ELR (cell line): ENCODE measurements at regions not wholly inside any gene's neighbourhood (a gene's known extent, or its start where the extent isn't known, plus 50 kb on each side); places are given as distances from the start of the nearest gene placed in this dataset.

Experiments
- DNase-seq: peaks from one replicate; pipeline ENCODE4 v3.0.0-alpha.2; 2015; ENCODE audit warnings: low read depth

- DNase-seq: no peak
Measured at GRCh38 chr17:77307479-77308198, 166.9 kb downstream of the SEC14L1 start.

GRCh38 chr17:77308861-77309726 is 168.3 kb downstream of the SEC14L1 start:
- DNase-seq: peak; percentile 94

GRCh38 chr17:77310336-77310735 is 169.6 kb downstream of the SEC14L1 start:
- no peak for DNase-seq

GRCh38 chr17:77311371-77311981 is 170.7 kb downstream of the SEC14L1 start:
- no peak for DNase-seq

- DNase-seq: no peak
Measured at GRCh38 chr17:77312061-77312701, 171.4 kb downstream of the SEC14L1 start.

GRCh38 chr17:77312786-77313599 is 172.2 kb downstream of the SEC14L1 start:
- DNase-seq: no peak

- DNase-seq: no peak
Measured at GRCh38 chr17:77313831-77314230, 173.1 kb downstream of the SEC14L1 start.

- DNase-seq: no peak
Measured at GRCh38 chr17:77314601-77315000, 173.8 kb downstream of the SEC14L1 start.

GRCh38 chr17:77315010-77315409 is 174.2 kb downstream of the SEC14L1 start:
- DNase-seq: no peak

- DNase-seq: peak; percentile 62
Measured at GRCh38 chr17:77315551-77316190, 174.9 kb downstream of the SEC14L1 start.

GRCh38 chr17:77316191-77316641 is 175.4 kb downstream of the SEC14L1 start:
- peak; percentile 76 for DNase-seq

- no peak for DNase-seq
Measured at GRCh38 chr17:77316651-77317050, 175.9 kb downstream of the SEC14L1 start.

- DNase-seq: no peak
Measured at GRCh38 chr17:77317091-77317750, 176.5 kb downstream of the SEC14L1 start.

GRCh38 chr17:77318021-77318420 is 177.3 kb downstream of the SEC14L1 start:
- no peak for DNase-seq

- DNase-seq: peak; percentile 49
Measured at GRCh38 chr17:77318491-77319210, 177.9 kb downstream of the SEC14L1 start.

GRCh38 chr17:77319211-77320043 is 178.7 kb downstream of the SEC14L1 start:
- peak; percentile 94 for DNase-seq

GRCh38 chr17:77320044-77320440 is 179.3 kb downstream of the SEC14L1 start:
- peak; percentile 62 for DNase-seq

- DNase-seq: peak; percentile 87
Measured at GRCh38 chr17:77320485-77321256, 179.9 kb downstream of the SEC14L1 start.
